T-helper 17 cell (primary cell): ENCODE measurements at regions not wholly inside any gene's neighbourhood (a gene's known extent, or its start where the extent isn't known, plus 50 kb on each side); places are given as distances from the start of the nearest gene placed in this dataset.

ENCODE experiments used
- ATAC-seq: fragments of 150-1000 bp; cut with Tn5 transposase; 2 replicates; pipeline ENCODE4 v1.10.0; 2021; ENCODE audit warnings: mild to moderate bottlenecking, moderate library complexity
- DNase-seq, 3 donors: peaks; one replicate each; pipeline versions ENCODE4 v3.0.0 to v3.0.0-alpha.2; 2020 to 2021
- H3K9me3 ChIP-seq: one replicate; pipeline ENCODE4 v1.7.0; 2013; ENCODE audit warnings: low read length, mild to moderate bottlenecking; ENCODE audit not compliant: control insufficient read depth, poor library complexity, severe bottlenecking
- H3K27ac Mint-ChIP-seq: one replicate; pipeline ENCODE4 v1.8.0; 2022; ENCODE audit warnings: mild to moderate bottlenecking, moderate library complexity, mixed read lengths
- H3K27me3 Mint-ChIP-seq: one replicate; pipeline ENCODE4 v1.8.0; 2022; ENCODE audit warnings: mixed read lengths
- H3K36me3 Mint-ChIP-seq: one replicate; pipeline ENCODE4 v1.8.0; 2022; ENCODE audit warnings: low read depth, mixed read lengths
- H3K4me1 Mint-ChIP-seq: one replicate; pipeline ENCODE4 v1.8.0; 2022; ENCODE audit warnings: mild to moderate bottlenecking, mixed read lengths
- H3K4me3 Mint-ChIP-seq: one replicate; pipeline ENCODE4 v1.8.0; 2022; ENCODE audit warnings: mild to moderate bottlenecking, moderate library complexity, mixed read lengths

- DNase-seq: no peak
- Mint-ChIP-seq H3K27ac (no peak overlapping the region), H3K36me3 (peaks cover 2% of the 10 kb centered on the region), H3K27me3 (no peaks in the 10 kb centered on the region), H3K4me3 (no peak overlapping the region), H3K4me1 (no peaks in the 10 kb centered on the region)
- ATAC-seq: no peak
- no peaks in the 10 kb centered on the region for H3K9me3 ChIP-seq
Measured at GRCh38 chrX:39283239-39283638, 482.0 kb downstream of the MID1IP1 start.

DNA sequence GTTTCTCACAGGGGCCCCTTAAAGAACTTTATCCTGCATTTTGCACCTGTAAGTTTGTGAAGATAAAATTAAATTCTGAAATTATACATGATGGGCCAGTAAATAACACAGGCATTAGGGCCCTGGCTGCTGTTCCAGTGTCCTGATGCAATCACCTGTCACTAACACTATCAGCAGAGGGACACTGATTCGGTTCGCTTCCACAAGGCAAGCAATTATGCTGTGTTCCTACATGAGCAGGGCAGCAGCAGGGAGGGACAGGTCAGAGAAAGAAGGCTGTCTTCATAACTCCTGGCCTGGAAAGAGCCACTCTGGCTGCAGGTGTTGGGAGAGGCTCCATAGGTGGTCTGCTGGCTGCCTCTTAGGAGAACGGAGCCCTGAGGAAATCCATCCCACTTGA is 487.3 kb downstream of the MID1IP1 start:
- no peak for DNase-seq
- ATAC-seq: no peak
- no peaks in the 10 kb centered on the region for H3K4me1 Mint-ChIP-seq
- H3K27me3 Mint-ChIP-seq: no peaks in the 10 kb centered on the region
- no peak overlapping the region for H3K4me3 Mint-ChIP-seq
- H3K27ac Mint-ChIP-seq: peak overlapping the region; percentile 16
- H3K9me3 ChIP-seq: no peaks in the 10 kb centered on the region
- peaks cover 2% of the 10 kb centered on the region for H3K36me3 Mint-ChIP-seq

GRCh38 chrX:39289827-39290226 is 488.6 kb downstream of the MID1IP1 start:
- H3K4me3 Mint-ChIP-seq: no peak overlapping the region
- no peaks in the 10 kb centered on the region for H3K9me3 ChIP-seq
- no peaks in the 10 kb centered on the region for H3K4me1 Mint-ChIP-seq
- H3K27ac Mint-ChIP-seq: no peak overlapping the region
- H3K36me3 Mint-ChIP-seq: no peaks in the 10 kb centered on the region
- no peaks in the 10 kb centered on the region for H3K27me3 Mint-ChIP-seq
- no peak for DNase-seq
- ATAC-seq: no peak

DNA sequence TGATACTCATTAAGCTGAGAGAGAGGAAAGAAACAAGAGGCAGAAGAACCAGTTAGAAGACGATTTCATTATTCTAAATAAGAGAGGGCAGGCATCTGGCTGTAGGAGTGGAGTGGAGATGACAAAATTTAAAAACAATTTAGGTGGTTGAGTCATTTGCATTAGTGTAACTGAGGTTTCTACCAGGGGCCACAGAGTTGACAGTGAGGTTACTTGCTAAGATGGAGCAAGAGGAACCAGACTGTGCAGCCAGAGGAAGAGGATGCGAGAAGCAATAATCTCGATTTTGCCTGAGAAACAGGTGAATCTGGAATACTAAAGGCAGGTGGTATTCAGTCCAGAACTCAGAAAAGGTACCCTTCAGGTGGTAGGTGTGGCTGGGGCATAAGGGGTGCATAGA is 491.9 kb downstream of the MID1IP1 start:
- H3K9me3 ChIP-seq: no peaks in the 10 kb centered on the region
- Mint-ChIP-seq H3K27me3 (no peaks in the 10 kb centered on the region), H3K4me3 (no peak overlapping the region), H3K27ac (no peak overlapping the region), H3K4me1 (no peaks in the 10 kb centered on the region), H3K36me3 (peaks cover 2% of the 10 kb centered on the region)
- no peak for DNase-seq
- no peak for ATAC-seq

DNA sequence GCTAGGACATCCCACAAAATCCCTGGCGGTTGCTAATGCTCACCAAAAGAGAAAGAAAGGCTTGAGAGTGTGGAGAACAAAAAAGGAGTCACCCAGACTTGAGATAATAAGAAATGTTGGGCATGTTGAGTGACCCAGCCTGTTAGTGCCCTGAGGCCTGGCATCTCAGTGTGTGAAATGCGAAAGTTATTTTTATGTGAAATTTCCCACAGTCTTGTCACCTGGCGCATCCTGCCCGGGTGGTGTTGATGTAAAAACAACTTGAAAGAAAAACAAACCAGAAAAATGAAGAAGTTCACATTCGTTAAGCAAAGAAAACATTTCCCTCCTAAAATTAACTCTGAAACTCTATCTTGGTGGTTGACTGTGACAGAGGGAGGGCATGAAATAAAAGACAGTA is 495.2 kb downstream of the MID1IP1 start:
- no peak for DNase-seq
- no peaks in the 10 kb centered on the region for H3K27me3 Mint-ChIP-seq

GRCh38 chrX:39298821-39299220 is 497.6 kb downstream of the MID1IP1 start:
- Mint-ChIP-seq H3K36me3 (peaks cover 2% of the 10 kb centered on the region), H3K27me3 (no peaks in the 10 kb centered on the region), H3K4me1 (no peaks in the 10 kb centered on the region), H3K27ac (no peak overlapping the region), H3K4me3 (no peak overlapping the region)
- no peak for ATAC-seq
- DNase-seq: no peak
- H3K9me3 ChIP-seq: no peaks in the 10 kb centered on the region

More for the DNA sequence above, 495.2 kb downstream of the MID1IP1 start:
- peaks cover 2% of the 10 kb centered on the region for H3K36me3 Mint-ChIP-seq
- H3K4me3 Mint-ChIP-seq: no peak overlapping the region
- H3K4me1 Mint-ChIP-seq: no peaks in the 10 kb centered on the region
- no peaks in the 10 kb centered on the region for H3K9me3 ChIP-seq
- ATAC-seq: no peak
- H3K27ac Mint-ChIP-seq: no peak overlapping the region

GRCh38 chrX:39299615-39300014 is 498.4 kb downstream of the MID1IP1 start:
- no peaks in the 10 kb centered on the region for H3K4me1 Mint-ChIP-seq
- peak overlapping the region; percentile 31 for H3K4me3 Mint-ChIP-seq
- no peak overlapping the region for H3K27ac Mint-ChIP-seq
- ATAC-seq (no peak), DNase-seq (no peak)
- peaks cover 2% of the 10 kb centered on the region for H3K36me3 Mint-ChIP-seq
- H3K27me3 Mint-ChIP-seq: no peaks in the 10 kb centered on the region
- H3K9me3 ChIP-seq: no peaks in the 10 kb centered on the region

DNA sequence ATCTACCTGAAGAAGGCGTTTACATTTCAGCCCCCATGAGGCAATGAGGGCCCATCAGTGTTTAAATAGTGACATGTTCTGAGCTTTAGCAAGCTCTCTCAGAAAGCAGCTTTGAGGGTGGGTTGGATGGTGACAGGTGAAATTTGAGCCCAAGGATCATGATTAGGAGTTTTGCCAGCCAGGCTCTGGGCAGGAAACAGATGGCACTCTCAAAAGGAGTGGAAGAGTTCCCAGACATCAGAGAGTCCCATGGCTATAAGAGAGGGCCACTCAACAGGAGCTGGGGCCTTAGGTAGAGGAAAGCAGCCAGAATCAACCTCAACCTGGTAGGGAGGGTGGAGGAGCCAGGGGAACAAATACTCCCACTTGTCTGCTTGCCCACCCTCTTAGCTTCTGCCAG is 499.8 kb downstream of the MID1IP1 start:
- Mint-ChIP-seq H3K36me3 (no peaks in the 10 kb centered on the region), H3K4me3 (no peak overlapping the region), H3K4me1 (no peaks in the 10 kb centered on the region), H3K27ac (no peak overlapping the region), H3K27me3 (no peaks in the 10 kb centered on the region)
- DNase-seq: no peak
- no peak for ATAC-seq
- no peaks in the 10 kb centered on the region for H3K9me3 ChIP-seq

DNA sequence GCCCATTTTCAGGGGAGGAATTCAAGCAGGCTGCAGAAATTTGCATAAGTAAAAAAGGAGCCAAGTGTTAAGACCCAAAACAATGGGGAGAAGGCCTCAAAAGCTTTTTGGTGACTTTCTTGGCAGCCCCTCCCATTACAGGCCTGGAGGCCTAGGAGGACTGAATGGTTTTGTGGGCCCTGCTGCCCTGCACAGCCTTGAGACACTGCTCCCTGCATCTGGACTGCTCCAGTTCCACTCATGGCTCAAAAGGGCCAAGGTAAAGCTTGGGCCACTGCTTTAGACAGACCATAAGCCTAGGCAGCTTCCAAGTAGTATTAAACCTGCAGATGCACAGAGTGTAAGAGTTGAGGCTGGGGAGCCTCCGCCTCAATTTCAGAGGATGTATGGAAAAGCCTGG is 501.6 kb downstream of the MID1IP1 start:
- ATAC-seq (no peak), DNase-seq (no peak)
- H3K9me3 ChIP-seq: no peaks in the 10 kb centered on the region
- H3K36me3 Mint-ChIP-seq: no peaks in the 10 kb centered on the region
- H3K4me1 Mint-ChIP-seq: peaks cover under 1% of the 10 kb centered on the region
- H3K27ac Mint-ChIP-seq: no peak overlapping the region
- no peak overlapping the region for H3K4me3 Mint-ChIP-seq
- no peaks in the 10 kb centered on the region for H3K27me3 Mint-ChIP-seq

DNA sequence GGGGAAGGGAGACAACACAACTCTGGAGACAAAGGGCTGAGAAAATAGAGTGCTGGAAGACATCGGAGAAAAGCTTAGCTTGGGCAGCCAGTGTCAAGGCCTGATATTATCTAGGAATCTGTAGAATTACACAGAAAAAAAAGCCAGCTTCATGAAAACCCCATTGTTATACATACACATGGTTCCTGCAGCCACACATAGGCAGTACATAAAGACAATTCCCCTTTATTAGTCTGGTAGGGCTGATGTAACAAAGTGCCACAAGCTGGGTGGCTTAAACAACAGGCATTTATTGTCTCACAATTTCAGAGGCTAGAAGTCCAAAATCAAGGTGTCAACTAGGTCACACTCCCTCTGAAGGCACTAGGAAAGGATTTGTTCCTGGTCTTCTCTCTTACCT is 503.5 kb downstream of the MID1IP1 start:
- no peak for ATAC-seq
- H3K27me3 Mint-ChIP-seq: no peaks in the 10 kb centered on the region

DNA sequence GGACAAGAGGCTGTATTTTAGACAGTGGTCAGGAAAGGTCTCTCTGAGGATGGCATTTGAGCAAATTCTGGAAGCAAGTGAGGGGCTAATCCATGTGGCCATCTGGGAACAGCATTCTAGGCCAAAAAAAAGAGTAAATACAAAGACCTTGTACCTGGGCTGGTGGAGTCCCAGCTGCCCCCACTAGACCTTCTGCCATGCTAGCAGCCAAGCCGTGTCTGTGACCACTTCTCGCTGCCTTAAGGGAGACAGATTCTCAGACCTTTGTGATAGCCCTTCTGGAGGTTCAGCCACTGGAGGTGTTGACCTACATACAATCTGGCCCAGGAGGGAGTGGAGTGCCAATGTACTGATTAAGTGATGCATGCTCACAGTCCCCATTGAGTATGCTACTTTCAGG is 506.2 kb downstream of the MID1IP1 start:
- Mint-ChIP-seq H3K4me3 (no peak overlapping the region), H3K27ac (peak overlapping the region; percentile 98)

More for the DNA sequence above, 503.5 kb downstream of the MID1IP1 start:
- Mint-ChIP-seq H3K4me3 (no peak overlapping the region), H3K36me3 (no peaks in the 10 kb centered on the region), H3K27ac (no peak overlapping the region), H3K4me1 (peaks cover 5% of the 10 kb centered on the region)
- DNase-seq: no peak
- H3K9me3 ChIP-seq: no peaks in the 10 kb centered on the region

DNA sequence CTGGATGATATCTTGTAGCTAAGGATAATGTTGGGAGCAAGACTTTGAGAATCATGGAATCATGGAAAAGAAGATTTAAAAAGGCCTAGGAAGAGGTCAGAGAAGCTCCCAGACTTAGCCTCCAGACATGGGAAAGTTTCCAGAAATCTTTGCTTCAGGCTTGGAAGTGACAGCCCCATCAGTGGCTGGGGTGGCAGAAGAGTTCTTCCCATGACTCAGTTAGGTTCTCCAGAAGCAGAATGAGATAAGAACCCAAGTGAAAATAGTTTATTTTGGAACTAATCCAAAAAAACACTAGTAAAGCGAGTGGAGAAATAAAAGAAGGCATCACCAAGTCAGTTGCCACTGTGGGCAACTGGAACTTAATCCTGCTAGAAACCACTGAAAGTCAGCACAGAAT is 506.9 kb downstream of the MID1IP1 start:
- H3K27ac Mint-ChIP-seq: peak overlapping the region; percentile 98

More for the DNA sequence above, 506.2 kb downstream of the MID1IP1 start:
- H3K36me3 Mint-ChIP-seq: peaks cover 2% of the 10 kb centered on the region
- peaks cover 25% of the 10 kb centered on the region for H3K4me1 Mint-ChIP-seq
- no peaks in the 10 kb centered on the region for H3K9me3 ChIP-seq
- DNase-seq (no peak), ATAC-seq (no peak)
- no peaks in the 10 kb centered on the region for H3K27me3 Mint-ChIP-seq

DNA sequence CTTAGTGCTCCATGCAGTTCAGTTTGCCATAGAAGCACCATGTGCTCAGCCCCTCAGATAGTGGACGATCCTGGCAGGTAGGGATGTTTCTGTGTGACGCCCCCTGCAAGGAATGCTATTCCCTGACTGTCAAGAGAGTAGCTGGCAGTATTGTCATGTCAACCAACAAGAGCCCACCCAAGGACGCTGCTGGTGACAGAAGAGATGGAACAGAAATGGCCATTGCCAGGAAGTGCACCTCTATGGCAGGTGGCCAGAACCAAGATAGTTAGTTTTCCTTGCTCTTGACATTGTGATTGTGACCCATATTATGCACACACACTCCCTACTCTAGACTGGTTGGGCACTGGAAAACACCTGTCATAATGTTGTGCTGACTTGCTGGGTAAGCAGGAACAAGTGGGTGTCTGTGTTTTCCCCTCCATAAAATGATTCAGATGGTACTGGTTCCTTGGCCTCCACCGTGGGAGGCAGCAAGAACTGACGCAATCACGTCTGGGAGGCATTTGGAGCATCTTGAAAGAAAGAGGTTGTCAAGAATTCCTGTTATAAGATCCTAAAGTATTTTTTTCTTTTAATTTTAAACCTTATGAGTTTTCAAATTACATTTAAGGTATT is 507.9 kb downstream of the MID1IP1 start:
- no peaks in the 10 kb centered on the region for H3K9me3 ChIP-seq
- peak; percentile 91 for ATAC-seq
- no peaks in the 10 kb centered on the region for H3K27me3 Mint-ChIP-seq
- peaks cover 27% of the 10 kb centered on the region for H3K4me1 Mint-ChIP-seq
- peak overlapping the region; percentile 98 for H3K27ac Mint-ChIP-seq
- no peak overlapping the region for H3K4me3 Mint-ChIP-seq
- DNase-seq: peak in 2 of 3 donors; percentile 8 to 36
- peaks cover 2% of the 10 kb centered on the region for H3K36me3 Mint-ChIP-seq

More for the DNA sequence above, 506.9 kb downstream of the MID1IP1 start:
- H3K4me1 Mint-ChIP-seq: peaks cover 27% of the 10 kb centered on the region
- no peak overlapping the region for H3K4me3 Mint-ChIP-seq
- no peak for ATAC-seq
- peaks cover 2% of the 10 kb centered on the region for H3K36me3 Mint-ChIP-seq
- DNase-seq: no peak
- H3K9me3 ChIP-seq: no peaks in the 10 kb centered on the region
- H3K27me3 Mint-ChIP-seq: no peaks in the 10 kb centered on the region

DNA sequence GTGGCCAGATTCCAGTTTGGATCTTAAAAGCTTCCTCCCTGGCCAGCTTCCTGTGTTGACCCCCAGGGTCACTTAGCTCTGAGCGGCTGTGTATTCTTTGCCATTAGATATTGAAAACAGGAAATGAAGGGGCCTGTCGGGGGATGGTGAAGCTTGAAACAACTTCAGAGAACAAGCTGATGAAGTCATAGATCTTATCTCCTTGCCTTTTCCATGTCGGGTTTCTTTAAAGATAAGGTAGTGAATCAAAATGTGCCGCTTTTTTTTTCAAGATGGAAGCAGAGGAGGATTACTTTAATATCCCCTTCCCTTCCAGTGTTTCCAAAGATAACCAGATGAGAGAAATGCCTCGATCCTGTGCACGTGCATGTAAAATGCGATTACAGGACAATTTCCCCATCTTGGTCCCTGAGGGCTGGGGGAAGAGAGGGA is 508.5 kb downstream of the MID1IP1 start:
- H3K9me3 ChIP-seq: no peaks in the 10 kb centered on the region
- peak overlapping the region; percentile 98 for H3K27ac Mint-ChIP-seq
- peaks cover 27% of the 10 kb centered on the region for H3K4me1 Mint-ChIP-seq
- H3K36me3 Mint-ChIP-seq: peaks cover 2% of the 10 kb centered on the region
- peak overlapping the region; percentile 73 for H3K4me3 Mint-ChIP-seq
- peak in 2 of 3 donors; percentile 9 to 29 for DNase-seq
- H3K27me3 Mint-ChIP-seq: no peaks in the 10 kb centered on the region
- peak; percentile 78 for ATAC-seq
